ENCODE measurements at regions not wholly inside any gene's neighbourhood (a gene's known extent, or its start where the extent isn't known, plus 50 kb on each side); places are given as distances from the start of the nearest gene placed in this dataset.

DNA sequence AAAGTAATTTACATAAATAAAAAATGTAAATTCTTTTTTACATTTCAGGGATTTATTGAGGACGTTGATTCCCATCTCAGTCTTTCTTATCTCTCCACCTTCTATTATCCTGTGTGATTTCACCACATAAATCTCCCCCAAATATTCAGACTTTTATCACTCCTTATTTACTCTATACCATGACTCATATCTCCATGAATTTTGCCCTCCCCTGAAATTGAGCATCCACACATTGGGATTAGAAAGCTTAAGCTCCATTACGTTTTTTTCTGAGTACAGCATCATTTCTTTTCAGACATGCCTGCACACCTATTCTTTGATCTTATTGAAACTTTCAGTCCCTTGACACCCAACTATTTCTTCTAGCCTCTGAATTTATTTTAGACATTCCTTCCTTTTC lies 111.2 kb downstream of the IFI44 start:
- no peaks in the 10 kb centered on the region for H3K27me3 ChIP-seq (replicated peaks)
- H3K4me3 ChIP-seq (ENCODE audit: low read depth, low read length): no peak overlapping the region
- peak; percentile 31 for DNase-seq
- in situ Hi-C loops (cut with HindIII; ENCODE audit: low pct_ligation_motif_present, low sequenced_read_pairs): no loop called here
- H3K27ac ChIP-seq: no peak overlapping the region
- no peaks in the 10 kb centered on the region for H3K36me3 ChIP-seq (replicated peaks)
- TF ChIP-seq, protein P1, sequence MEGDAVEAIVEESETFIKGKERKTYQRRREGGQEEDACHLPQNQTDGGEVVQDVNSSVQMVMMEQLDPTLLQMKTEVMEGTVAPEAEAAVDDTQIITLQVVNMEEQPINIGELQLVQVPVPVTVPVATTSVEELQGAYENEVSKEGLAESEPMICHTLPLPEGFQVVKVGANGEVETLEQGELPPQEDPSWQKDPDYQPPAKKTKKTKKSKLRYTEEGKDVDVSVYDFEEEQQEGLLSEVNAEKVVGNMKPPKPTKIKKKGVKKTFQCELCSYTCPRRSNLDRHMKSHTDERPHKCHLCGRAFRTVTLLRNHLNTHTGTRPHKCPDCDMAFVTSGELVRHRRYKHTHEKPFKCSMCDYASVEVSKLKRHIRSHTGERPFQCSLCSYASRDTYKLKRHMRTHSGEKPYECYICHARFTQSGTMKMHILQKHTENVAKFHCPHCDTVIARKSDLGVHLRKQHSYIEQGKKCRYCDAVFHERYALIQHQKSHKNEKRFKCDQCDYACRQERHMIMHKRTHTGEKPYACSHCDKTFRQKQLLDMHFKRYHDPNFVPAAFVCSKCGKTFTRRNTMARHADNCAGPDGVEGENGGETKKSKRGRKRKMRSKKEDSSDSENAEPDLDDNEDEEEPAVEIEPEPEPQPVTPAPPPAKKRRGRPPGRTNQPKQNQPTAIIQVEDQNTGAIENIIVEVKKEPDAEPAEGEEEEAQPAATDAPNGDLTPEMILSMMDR (IDR thresholded peaks at IDR 0.05; ENCODE audit: low read depth, low read length, missing control alignments): no peak

DNA sequence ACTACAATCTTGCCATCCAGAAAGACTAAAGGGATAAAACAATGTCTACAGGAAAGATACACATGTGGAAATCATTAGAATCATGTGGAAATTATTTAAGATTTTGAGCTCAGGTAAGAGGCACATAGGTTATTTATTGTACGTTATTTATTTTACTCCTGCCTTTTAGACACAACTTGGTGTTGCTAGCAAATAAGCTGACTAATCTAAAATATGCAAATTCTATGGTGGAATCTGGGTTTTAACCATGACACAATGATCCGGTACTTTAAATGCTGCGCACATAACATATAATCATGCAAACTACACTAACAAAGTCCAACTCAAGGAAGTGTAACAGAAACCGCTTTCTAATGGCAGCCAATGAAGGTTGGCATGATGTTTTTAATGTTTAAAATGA lies 112.5 kb downstream of the IFI44 start:
- H3K27me3 ChIP-seq (replicated peaks): no peaks in the 10 kb centered on the region
- no peaks in the 10 kb centered on the region for H3K36me3 ChIP-seq (replicated peaks)
- no peak for DNase-seq
- TF ChIP-seq, protein P1 (IDR thresholded peaks at IDR 0.05; ENCODE audit: low read depth, low read length, missing control alignments): no peak
- H3K4me3 ChIP-seq (ENCODE audit: low read depth, low read length): no peak overlapping the region
- in situ Hi-C loops (cut with HindIII; ENCODE audit: low pct_ligation_motif_present, low sequenced_read_pairs): no loop called here
- no peak overlapping the region for H3K27ac ChIP-seq

DNA sequence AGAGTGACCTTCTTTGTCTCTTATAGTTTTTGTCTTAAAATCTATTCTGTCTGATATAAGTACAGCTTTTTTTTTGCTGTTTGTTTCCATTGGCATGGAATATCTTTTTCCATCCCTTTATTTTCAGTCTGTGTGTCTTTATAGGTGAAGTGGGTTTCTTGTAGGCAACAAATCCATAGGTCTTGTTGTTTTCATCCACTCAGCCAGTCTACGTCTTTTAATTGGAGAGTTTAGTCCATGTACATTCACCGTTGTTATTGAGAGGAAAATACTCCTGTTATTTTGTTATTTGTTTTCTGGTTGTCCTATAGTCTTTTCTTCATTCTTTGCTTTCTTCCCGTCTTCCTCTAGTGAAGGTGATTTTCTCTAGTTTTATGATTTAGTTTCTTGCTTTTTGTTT lies 115.9 kb downstream of the IFI44 start:
- TF ChIP-seq, protein P1 (IDR thresholded peaks at IDR 0.05; ENCODE audit: low read depth, low read length, missing control alignments): no peak
- no peaks in the 10 kb centered on the region for H3K27me3 ChIP-seq (replicated peaks)
- H3K27ac ChIP-seq: no peak overlapping the region
- no peak for DNase-seq
- in situ Hi-C loops (cut with HindIII; ENCODE audit: low pct_ligation_motif_present, low sequenced_read_pairs): no loop called here
- H3K4me3 ChIP-seq (ENCODE audit: low read depth, low read length): no peak overlapping the region
- no peaks in the 10 kb centered on the region for H3K36me3 ChIP-seq (replicated peaks)

DNA sequence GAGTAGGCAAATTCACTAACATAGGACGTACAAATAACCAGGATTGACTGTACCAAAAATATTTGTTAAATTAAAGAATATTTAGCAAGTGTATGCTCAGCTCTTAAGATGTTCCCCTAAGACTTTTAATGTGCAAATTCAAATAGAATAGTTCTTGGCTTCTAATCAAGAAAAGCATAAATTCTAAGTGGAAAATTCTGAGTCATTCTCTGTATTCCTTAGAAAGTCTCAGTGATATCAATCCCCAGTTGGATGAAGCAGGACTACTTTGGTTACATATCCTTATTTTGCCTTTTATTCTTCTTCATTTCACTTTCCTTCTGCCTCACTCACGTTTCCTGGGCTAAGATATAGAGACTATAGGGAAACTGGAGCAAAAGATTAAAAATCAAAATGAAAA lies 130.2 kb downstream of the IFI44 start:
- DNase-seq: no peak
- TF ChIP-seq, protein P1 (IDR thresholded peaks at IDR 0.05; ENCODE audit: low read depth, low read length, missing control alignments): no peak
- no peak overlapping the region for H3K27ac ChIP-seq
- no peaks in the 10 kb centered on the region for H3K27me3 ChIP-seq (replicated peaks)
- H3K36me3 ChIP-seq (replicated peaks): no peaks in the 10 kb centered on the region
- in situ Hi-C loops (cut with HindIII; ENCODE audit: low pct_ligation_motif_present, low sequenced_read_pairs): no loop called here
- H3K4me3 ChIP-seq (ENCODE audit: low read depth, low read length): no peak overlapping the region

DNA sequence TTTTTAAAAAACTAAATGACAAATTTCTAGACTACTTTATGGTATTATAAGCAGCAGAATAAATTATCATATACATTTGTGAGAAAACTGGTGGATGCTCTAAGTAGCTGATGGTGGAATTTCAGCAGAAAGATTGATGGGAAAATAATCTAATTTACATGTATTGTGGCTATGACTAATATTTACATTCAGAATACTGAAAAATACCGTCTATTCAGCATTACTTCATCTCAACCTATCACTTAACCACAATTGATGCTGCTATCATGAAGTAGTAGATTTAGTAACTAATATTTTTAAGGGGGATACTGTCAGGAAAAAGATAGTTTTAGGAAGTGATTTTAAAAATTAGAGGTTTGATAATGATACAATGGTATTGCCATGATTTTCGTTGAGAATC lies 137.9 kb downstream of the IFI44 start:
- Histone ChIP-seq H3K36me3 (replicated peaks) (no peaks in the 10 kb centered on the region), H3K4me3 (ENCODE audit: low read depth, low read length) (no peak overlapping the region), H3K27ac (no peak overlapping the region), H3K27me3 (replicated peaks) (no peaks in the 10 kb centered on the region)
- TF ChIP-seq, protein P1 (IDR thresholded peaks at IDR 0.05; ENCODE audit: low read depth, low read length, missing control alignments): no peak
- no peak for DNase-seq
- in situ Hi-C loops (cut with HindIII; ENCODE audit: low pct_ligation_motif_present, low sequenced_read_pairs): no loop called here

DNA sequence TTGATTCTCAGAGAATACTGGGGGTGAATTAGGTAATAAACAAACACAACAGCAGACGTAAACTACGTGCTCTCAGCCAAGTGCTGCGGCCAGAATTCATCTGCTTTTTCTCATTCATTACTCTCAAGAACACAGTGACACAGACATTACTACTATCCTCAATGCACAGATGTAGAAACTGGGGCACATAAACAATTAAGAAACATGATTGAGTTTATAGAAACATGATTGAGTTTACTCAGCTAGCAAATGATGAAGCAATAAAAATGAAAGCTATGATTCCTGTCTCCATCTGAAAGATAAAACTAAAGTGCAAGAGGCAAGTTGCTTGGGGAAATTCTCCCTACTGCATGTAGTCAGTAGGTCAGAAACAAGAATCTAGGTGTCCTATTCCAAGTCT lies 140.5 kb downstream of the IFI44 start:
- DNase-seq: no peak
- TF ChIP-seq, protein P1 (IDR thresholded peaks at IDR 0.05; ENCODE audit: low read depth, low read length, missing control alignments): no peak
- in situ Hi-C loops (cut with HindIII; ENCODE audit: low pct_ligation_motif_present, low sequenced_read_pairs): no loop called here

More for the DNA sequence above, 140.5 kb downstream of the IFI44 start:
- Histone ChIP-seq H3K27me3 (replicated peaks) (no peaks in the 10 kb centered on the region), H3K4me3 (ENCODE audit: low read depth, low read length) (no peak overlapping the region), H3K27ac (no peak overlapping the region), H3K36me3 (replicated peaks) (no peaks in the 10 kb centered on the region)
